A673 (cell line): ENCODE measurements at regions not wholly inside any gene's neighbourhood (a gene's known extent, or its start where the extent isn't known, plus 50 kb on each side); places are given as distances from the start of the nearest gene placed in this dataset.

Experiments used
- BruUV-seq: library from RNA; stranded (reverse); fragments of 400-500 nt; replicated peaks from 2 replicates; lab custom pipeline; 2021; lab: Mats Ljungman, UMichigan
- CTCF ChIA-PET: fragments of 300-600 bp; sonication (Branson Sonifier 250); formaldehyde crosslinking; loops from one replicate; lab custom pipeline; 2022; ENCODE audit warnings: antibody characterized with exemption; lab: Charles Lee
- POLR2A ChIA-PET: fragments of 300-600 bp; sonication (Branson Sonifier 250); formaldehyde crosslinking; loops from one replicate; lab custom pipeline; 2022; ENCODE audit warnings: antibody characterized with exemption; ENCODE audit not compliant: low non-redundant PET; lab: Charles Lee
- DNase-seq: peaks from one replicate; pipeline ENCODE4 v3.0.0-alpha.2; 2015; ENCODE audit warnings: low spot score
- H3K27ac ChIP-seq: fragments of 200-600 bp; sonication (generic); 2 replicates; pipeline ENCODE4 v1.5.1; 2016; ENCODE audit warnings: mixed run types, low read depth, mild to moderate bottlenecking, mixed read lengths, antibody characterized with exemption, low read length; ENCODE audit not compliant: poor library complexity, severe bottlenecking
- H3K27me3 ChIP-seq: fragments of 200-600 bp; sonication (generic); replicated peaks from 2 replicates; pipeline ENCODE4 v1.6.1; 2017; ENCODE audit warnings: mixed run types, low read depth, mild to moderate bottlenecking, mixed read lengths, antibody characterized with exemption, low read length; ENCODE audit not compliant: insufficient read depth, poor library complexity
- H3K36me3 ChIP-seq: fragments of 200-600 bp; sonication (generic); 2 replicates; pipeline ENCODE4 v1.6.1; 2016; ENCODE audit warnings: mixed run types, mild to moderate bottlenecking, mixed read lengths, antibody characterized with exemption, low read length; ENCODE audit not compliant: insufficient read depth, poor library complexity, severe bottlenecking
- H3K4me1 ChIP-seq: fragments of 200-600 bp; sonication (generic); 2 replicates; pipeline ENCODE4 v1.6.1; 2017; ENCODE audit warnings: mixed run types, mild to moderate bottlenecking, mixed read lengths, antibody characterized with exemption, low read length; ENCODE audit not compliant: insufficient read depth, poor library complexity, severe bottlenecking
- H3K4me3 ChIP-seq: fragments of 200-600 bp; sonication (generic); 2 replicates; pipeline ENCODE4 v1.5.1; 2016; ENCODE audit warnings: low read depth, mixed run types, mild to moderate bottlenecking, mixed read lengths, low read length; ENCODE audit not compliant: poor library complexity, severe bottlenecking
- H3K9me3 ChIP-seq: fragments of 200-600 bp; sonication (generic); 2 replicates; pipeline ENCODE4 v1.6.1; 2016; ENCODE audit warnings: mixed run types, low read depth, mild to moderate bottlenecking, mixed read lengths, antibody characterized with exemption, low read length; ENCODE audit not compliant: poor library complexity, severe bottlenecking
- EZH2 ChIP-seq: fragments of 200-600 bp; sonication (generic); IDR thresholded peaks from 2 replicates; pipeline ENCODE4 v1.6.1; 2017; ENCODE audit warnings: borderline replicate concordance, low read depth, mild to moderate bottlenecking, mixed read lengths, antibody characterized with exemption, low read length; ENCODE audit not compliant: poor library complexity, severe bottlenecking
- intact Hi-C: fragments of 100-400 bp; cut with micrococcal nuclease; formaldehyde crosslinking; loops from one replicate; pipeline ENCODE4 v1.10.0; 2022; ENCODE audit not compliant: unreplicated experiment
- TF ChIP-seq, protein P1 (sequence below): fragments of 300-800, 200-600 bp; sonication (generic); conservative IDR thresholded peaks from 2 replicates; pipeline ENCODE4 v1.5.1; 2017; ENCODE audit warnings: low read depth, mild to moderate bottlenecking, antibody characterized with exemption, low read length, moderate library complexity, mixed read lengths

DNA sequence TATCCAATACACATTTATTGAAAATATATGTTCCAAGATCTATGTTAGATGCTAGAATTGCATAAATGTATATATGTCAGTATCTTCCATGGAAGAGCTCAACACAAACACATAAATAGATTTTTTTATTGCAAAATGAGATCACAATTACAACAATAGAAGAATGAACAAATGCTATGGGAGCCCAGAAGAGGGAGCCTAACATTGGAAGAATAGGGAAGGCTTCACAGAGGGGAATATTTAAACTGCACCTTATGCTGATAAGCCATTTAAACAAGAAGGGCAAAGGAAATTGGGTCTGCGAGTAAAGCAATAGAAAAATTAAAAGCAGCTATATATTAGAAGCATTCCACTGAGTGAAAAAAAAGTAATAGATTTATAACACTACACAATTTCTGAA lies 96.1 kb upstream of the LRRC55 start:
- no TSS peak for BruUV-seq
- H3K4me3 ChIP-seq = no peak overlapping the region
- no peaks in the 10 kb centered on the region for H3K36me3 ChIP-seq
- ChIA-PET CTCF (no interaction called here), POLR2A (no interaction called here)
- no peak overlapping the region for H3K27ac ChIP-seq
- H3K27me3 ChIP-seq = peaks cover 5% of the 10 kb centered on the region
- peak; percentile 7 for DNase-seq
- H3K9me3 ChIP-seq = no peaks in the 10 kb centered on the region
- no peaks in the 10 kb centered on the region for H3K4me1 ChIP-seq
- TF ChIP-seq, protein P1, sequence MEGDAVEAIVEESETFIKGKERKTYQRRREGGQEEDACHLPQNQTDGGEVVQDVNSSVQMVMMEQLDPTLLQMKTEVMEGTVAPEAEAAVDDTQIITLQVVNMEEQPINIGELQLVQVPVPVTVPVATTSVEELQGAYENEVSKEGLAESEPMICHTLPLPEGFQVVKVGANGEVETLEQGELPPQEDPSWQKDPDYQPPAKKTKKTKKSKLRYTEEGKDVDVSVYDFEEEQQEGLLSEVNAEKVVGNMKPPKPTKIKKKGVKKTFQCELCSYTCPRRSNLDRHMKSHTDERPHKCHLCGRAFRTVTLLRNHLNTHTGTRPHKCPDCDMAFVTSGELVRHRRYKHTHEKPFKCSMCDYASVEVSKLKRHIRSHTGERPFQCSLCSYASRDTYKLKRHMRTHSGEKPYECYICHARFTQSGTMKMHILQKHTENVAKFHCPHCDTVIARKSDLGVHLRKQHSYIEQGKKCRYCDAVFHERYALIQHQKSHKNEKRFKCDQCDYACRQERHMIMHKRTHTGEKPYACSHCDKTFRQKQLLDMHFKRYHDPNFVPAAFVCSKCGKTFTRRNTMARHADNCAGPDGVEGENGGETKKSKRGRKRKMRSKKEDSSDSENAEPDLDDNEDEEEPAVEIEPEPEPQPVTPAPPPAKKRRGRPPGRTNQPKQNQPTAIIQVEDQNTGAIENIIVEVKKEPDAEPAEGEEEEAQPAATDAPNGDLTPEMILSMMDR = 0 out of 2 replicates have a peak, but pooled peaks have one; percentile 25
- TF ChIP-seq EZH2 = no peak
- intact Hi-C loops = no loop called here

- TF ChIP-seq, protein P1 = no peak
- no peak for TF ChIP-seq EZH2
- H3K4me3 ChIP-seq = no peak overlapping the region
- ChIA-PET POLR2A (no interaction called here), CTCF (no interaction called here)
- no peaks in the 10 kb centered on the region for H3K36me3 ChIP-seq
- H3K4me1 ChIP-seq = no peaks in the 10 kb centered on the region
- H3K27ac ChIP-seq = no peak overlapping the region
- peaks cover 7% of the 10 kb centered on the region for H3K27me3 ChIP-seq
- BruUV-seq = no TSS peak
- intact Hi-C loops = no loop called here
- H3K9me3 ChIP-seq = no peaks in the 10 kb centered on the region
- no peak for DNase-seq
Observed at GRCh38 chr11:57087991-57088390, 93.8 kb upstream of the LRRC55 start.

GRCh38 chr11:57092028-57092698 lies 89.6 kb upstream of the LRRC55 start:
- H3K4me1 ChIP-seq = no peaks in the 10 kb centered on the region
- no peaks in the 10 kb centered on the region for H3K36me3 ChIP-seq
- H3K4me3 ChIP-seq = no peak overlapping the region
- intact Hi-C loops = no loop called here
- H3K27ac ChIP-seq = no peak overlapping the region
- H3K9me3 ChIP-seq = no peaks in the 10 kb centered on the region
- DNase-seq = no peak
- ChIA-PET CTCF (no interaction called here), POLR2A (no interaction called here)
- TF ChIP-seq EZH2 = no peak
- TF ChIP-seq, protein P1 = no peak
- H3K27me3 ChIP-seq = peaks cover 7% of the 10 kb centered on the region
- BruUV-seq = no TSS peak
